ENCODE measurements at regions not wholly inside any gene's neighbourhood (a gene's known extent, or its start where the extent isn't known, plus 50 kb on each side); places are given as distances from the start of the nearest gene placed in this dataset.
A peak's percentile ranks its signal among the peaks of the same experiment; 100 is the strongest.

DNA sequence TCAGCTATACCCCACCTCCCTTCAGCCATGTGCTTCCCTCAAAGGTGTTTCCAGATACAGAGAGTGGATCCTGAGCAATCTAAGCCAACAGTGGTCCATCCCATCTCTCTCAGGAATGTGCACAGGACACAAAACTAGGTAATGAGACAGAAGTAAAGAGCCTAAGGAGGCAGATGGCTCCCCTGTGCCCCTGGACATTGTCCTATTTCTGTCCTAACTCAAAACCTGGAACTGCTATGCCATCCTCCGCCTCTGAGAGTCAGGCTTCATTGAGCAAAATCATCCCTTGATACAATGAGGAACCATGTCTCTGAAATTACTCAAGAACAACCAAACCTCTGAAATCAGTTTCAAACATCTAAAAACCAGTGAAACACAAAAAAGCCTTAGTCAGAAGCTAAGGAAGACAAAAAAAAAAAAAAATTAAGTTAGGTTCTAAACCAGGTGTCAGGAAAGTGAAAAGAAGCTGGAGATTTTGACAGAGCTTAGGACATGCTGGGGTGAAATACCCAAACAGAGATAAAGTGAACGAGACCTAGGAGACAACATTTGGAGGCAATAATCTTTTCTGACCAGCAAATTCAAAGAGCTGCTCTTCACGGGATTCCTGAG is 200.3 kb upstream of the PLEKHG7 start (continued):
- TF ChIP-seq IKZF1 (conservative IDR thresholded peaks at IDR 0.05) (no peak), NFXL1 (IDR thresholded peaks at IDR 0.05; ENCODE audit: borderline replicate concordance) (no peak), POLR2A (IDR thresholded peaks at IDR 0.05; ENCODE audit: low read depth, low read length) (no peak), CHD4 (IDR thresholded peaks at IDR 0.05) (no peak), BCL11A (IDR thresholded peaks at IDR 0.05; ENCODE audit: low read depth, low read length) (no peak), ZNF384 (IDR thresholded peaks at IDR 0.05; ENCODE audit: borderline replicate concordance, low read depth, low read length) (peak; percentile 73), TARDBP (IDR thresholded peaks at IDR 0.05; ENCODE audit: borderline replicate concordance) (no peak), LARP7 (IDR thresholded peaks at IDR 0.05) (no peak), ZNF622 (IDR thresholded peaks at IDR 0.05) (no peak), PAX8 (IDR thresholded peaks at IDR 0.05) (peak; percentile 68; the same call in 1 of the 2 replicates), BHLHE40 (IDR thresholded peaks at IDR 0.05; ENCODE audit: borderline replicate concordance in 1 of 2, low read depth in 2 of 2, low read length in 1 of 2) (no peak), EP300 (IDR thresholded peaks at IDR 0.05; ENCODE audit: borderline replicate concordance in 1 of 2, control insufficient read depth in 1 of 2, low read depth in 2 of 2, low read length in 2 of 2) (peak in 1 of 2 experiments; percentile 26; a peak in 1 of 4 replicates), SPI1 (IDR thresholded peaks at IDR 0.05; ENCODE audit: borderline replicate concordance, insufficient read depth, low read depth, low read length) (no peak), POU2F2 (IDR thresholded peaks at IDR 0.05; ENCODE audit: borderline replicate concordance, low read depth, low read length) (no peak), RAD51 (IDR thresholded peaks at IDR 0.05) (peak; percentile 57; the same call in 1 of the 2 replicates), JUND (IDR thresholded peaks at IDR 0.05; ENCODE audit: low read depth, low read length) (no peak), NFIC (IDR thresholded peaks at IDR 0.05; ENCODE audit: low read depth, low read length) (no peak), SIN3A (IDR thresholded peaks at IDR 0.05; ENCODE audit: low read depth, low read length) (no peak), NR2C2 (IDR thresholded peaks at IDR 0.05; ENCODE audit: borderline replicate concordance, control insufficient read depth, insufficient read length, low read depth) (no peak), MEF2A (IDR thresholded peaks at IDR 0.05; ENCODE audit: insufficient read depth, low read depth, low read length) (no peak), MYC (IDR thresholded peaks at IDR 0.05; ENCODE audit: insufficient read depth, insufficient read length, insufficient replicate concordance, low read length, severe bottlenecking) (no peak), RELA (IDR thresholded peaks at IDR 0.05; ENCODE audit: borderline replicate concordance, partially characterized antibody) (no peak), ZNF687 (IDR thresholded peaks at IDR 0.05) (peak; percentile 34), SIX5 (IDR thresholded peaks at IDR 0.05; ENCODE audit: low read depth, low read length, severe bottlenecking) (no peak), WRNIP1 (IDR thresholded peaks at IDR 0.05; ENCODE audit: borderline replicate concordance, low read depth, low read length) (no peak), RAD21 (IDR thresholded peaks at IDR 0.05; ENCODE audit: insufficient read depth, low read depth, low read length) (peak; percentile 80), KDM1A (IDR thresholded peaks at IDR 0.05; ENCODE audit: borderline replicate concordance) (no peak)
- TF ChIP-seq, protein P1, sequence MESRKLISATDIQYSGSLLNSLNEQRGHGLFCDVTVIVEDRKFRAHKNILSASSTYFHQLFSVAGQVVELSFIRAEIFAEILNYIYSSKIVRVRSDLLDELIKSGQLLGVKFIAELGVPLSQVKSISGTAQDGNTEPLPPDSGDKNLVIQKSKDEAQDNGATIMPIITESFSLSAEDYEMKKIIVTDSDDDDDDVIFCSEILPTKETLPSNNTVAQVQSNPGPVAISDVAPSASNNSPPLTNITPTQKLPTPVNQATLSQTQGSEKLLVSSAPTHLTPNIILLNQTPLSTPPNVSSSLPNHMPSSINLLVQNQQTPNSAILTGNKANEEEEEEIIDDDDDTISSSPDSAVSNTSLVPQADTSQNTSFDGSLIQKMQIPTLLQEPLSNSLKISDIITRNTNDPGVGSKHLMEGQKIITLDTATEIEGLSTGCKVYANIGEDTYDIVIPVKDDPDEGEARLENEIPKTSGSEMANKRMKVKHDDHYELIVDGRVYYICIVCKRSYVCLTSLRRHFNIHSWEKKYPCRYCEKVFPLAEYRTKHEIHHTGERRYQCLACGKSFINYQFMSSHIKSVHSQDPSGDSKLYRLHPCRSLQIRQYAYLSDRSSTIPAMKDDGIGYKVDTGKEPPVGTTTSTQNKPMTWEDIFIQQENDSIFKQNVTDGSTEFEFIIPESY (IDR thresholded peaks at IDR 0.05) = no peak

All from GM12878 (cell line).